Amniotic epithelial cell (primary cell): ENCODE measurements at regions not wholly inside any gene's neighbourhood (a gene's known extent, or its start where the extent isn't known, plus 50 kb on each side); places are given as distances from the start of the nearest gene placed in this dataset.

Source experiments
- DNase-seq: peaks from one replicate; pipeline ENCODE4 v3.0.0-alpha.2; 2010; ENCODE audit warnings: low read depth

- DNase-seq: no peak
Observed at GRCh38 chr22:44615146-44615545, 86.9 kb upstream of the PRR5 start.

- DNase-seq: no peak
Observed at GRCh38 chr22:44613196-44613595, 88.8 kb upstream of the PRR5 start.

DNA sequence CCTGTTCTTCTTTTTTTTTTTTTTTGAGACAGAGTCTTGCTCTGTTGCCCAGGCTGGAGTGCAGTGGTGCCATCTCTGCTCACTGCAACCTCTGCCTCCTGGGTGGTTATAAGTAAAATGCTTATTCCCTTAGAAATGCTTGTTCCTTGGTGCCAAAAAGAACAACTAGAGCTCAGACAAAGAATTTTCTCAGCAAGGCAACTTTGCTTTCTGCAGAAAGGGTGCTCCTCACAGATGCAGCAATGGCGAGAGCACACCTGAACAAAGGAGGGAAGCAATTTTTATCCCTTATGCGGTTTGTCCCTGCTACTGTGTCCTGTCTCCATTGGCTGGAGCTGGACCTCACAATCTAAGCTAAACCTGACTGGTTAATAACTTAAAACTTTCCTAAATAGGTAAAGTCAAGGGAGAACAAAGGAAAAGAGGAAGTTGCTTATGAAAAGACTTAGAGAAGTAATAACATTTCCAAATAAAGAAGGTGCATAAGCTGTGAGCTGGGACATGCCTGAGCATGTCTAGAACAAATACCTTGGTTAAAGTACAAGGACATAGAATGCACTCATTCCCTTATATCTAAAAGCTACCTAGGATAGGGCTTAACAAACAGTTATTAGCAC is 90.0 kb upstream of the PRR5 start:
- DNase-seq: no peak

DNA sequence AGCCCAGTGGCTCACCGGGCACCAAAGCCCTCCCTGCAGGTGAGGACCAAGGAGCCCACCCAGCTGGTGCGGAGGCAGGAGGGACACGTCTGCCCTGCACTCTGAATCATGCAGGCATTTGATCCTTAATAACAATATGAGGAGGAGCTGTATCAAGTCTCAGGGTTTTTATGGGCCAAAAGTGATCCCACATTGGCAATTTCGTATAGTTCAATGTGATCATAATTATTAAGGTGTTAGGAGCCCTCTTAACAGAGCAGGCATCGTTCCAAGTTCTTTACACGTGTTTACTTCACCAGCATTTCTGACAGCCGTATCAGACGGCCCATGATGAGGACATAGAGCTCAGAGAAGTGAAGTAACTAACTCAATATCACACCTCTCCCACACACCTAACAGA is 91.9 kb upstream of the PRR5 start:
- no peak for DNase-seq

DNA sequence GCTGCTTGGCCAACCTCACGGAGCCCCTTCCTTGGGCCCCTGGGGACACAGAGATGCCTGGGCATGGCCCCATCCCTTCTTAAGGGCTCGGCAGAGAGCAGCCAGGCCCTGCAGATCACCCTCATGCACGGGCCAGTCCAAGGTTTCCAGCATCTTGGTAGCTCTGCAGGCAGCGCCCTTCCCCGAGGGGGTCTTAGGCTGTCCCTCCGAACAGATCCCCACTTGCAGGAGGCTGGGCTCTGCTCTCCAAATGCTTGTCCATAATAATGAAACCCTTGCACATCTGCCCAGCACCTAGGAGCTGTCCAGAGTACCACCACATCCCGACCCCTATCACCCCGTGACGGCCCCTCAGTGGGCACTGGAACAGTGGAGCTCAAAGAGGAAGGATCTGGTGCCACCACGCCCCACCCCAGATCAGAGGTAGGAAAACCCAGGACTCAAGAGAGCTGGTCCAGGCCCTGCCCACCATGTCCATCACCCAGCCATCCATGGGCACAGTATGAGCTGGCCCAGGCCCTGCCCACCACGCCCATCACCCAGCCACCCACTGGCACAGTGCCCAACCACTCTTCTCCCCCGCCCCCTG is 92.5 kb upstream of the PRR5 start:
- no peak for DNase-seq

DNA sequence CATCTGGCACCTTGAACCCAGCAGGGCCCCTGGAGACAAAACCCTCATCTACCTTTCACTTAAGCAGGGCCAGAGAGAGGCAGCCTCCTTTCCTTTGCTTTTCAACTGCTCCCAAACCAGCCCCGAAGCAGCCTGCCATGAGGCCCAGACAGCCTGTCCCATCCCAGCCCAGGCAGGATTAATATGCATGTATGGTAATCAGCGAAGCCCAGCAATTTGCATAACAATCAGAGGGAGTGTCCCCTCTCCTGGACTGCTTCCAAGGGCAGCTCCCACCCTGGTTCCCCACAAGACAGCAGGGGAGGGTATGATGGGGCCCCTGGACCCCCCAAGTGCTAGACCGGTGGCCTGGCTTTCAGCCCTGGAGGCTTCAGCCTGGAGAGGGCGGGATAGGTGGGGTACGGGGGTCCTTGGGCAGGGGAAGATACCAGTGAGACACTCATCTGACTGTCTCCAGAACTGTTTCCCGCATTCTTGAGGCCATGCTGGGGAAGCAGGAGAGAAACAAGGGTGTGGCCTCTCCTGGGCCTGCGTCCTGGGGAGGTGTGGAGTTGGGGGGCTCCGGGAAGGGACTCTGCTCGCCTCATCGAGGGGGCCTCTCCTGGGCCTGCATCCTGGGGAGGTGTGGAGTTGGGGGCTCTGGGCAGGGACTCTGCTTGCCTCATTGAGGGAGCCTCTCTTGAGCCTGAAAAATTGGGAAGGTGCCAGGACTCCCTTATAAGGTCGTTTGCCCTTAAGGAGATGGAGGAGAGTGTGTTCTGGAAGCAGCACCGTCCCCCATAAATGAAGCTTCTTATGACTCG is 93.2 kb upstream of the PRR5 start:
- no peak for DNase-seq

DNA sequence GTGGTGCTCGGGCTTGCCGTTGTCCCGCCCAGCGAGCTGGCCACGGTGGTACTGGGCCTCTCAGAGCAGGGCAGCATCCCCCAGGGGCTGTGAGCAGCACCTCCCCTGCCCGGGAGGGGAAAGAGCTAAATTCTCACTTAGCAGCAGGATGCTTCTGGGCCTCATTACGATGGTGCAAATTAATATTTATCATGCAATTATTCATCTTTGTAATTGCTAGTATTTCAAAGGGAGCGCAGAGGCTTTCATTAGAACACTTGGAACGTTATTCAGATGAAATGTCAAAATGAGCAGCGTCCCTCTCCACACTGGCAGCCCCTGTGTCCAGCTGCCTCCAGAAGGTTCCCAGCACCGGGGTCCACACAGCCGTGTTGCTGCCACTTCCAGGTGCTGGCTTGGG is 95.9 kb upstream of the PRR5 start:
- no peak for DNase-seq

GRCh38 chr22:44605486-44605885 is 96.5 kb upstream of the PRR5 start:
- DNase-seq: no peak

GRCh38 chr22:44604991-44605390 is 97.0 kb upstream of the PRR5 start:
- DNase-seq: no peak

DNA sequence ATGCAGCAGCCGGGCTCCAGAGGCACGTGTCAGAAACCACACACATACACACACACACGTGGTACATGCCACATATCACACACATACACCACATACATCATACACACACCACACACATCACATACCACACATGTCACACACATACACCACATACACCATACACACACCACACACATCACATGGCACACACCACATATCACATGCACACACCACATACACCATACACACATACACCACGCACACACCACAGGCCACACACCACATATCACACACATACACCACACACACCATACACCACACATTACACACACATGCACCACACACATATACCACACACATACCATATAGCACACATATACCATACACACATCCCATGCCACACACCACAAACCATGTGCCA is 97.5 kb upstream of the PRR5 start:
- no peak for DNase-seq

DNA sequence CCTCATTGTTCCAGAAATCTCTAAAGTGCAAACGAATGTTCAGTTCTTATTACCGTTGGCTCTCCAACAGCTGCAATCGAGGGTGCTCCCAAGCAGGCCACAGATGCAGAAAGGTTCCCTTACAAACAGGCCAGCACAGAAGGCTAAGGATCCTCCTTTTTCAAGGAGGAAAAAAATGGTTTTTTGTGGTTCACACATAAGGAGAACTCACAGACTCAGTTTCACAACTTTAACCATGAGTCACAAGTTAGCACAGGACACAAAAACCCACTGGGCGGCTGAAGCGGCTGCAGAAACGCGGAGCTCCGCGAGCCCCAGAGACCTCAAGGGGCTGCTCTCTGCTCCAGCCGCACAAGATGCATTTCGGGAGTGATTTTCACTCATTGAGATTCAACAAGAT is 98.2 kb upstream of the PRR5 start:
- DNase-seq: peak; percentile 41

- no peak for DNase-seq
Observed at GRCh38 chr22:44601725-44602124, 100.3 kb upstream of the PRR5 start.

DNA sequence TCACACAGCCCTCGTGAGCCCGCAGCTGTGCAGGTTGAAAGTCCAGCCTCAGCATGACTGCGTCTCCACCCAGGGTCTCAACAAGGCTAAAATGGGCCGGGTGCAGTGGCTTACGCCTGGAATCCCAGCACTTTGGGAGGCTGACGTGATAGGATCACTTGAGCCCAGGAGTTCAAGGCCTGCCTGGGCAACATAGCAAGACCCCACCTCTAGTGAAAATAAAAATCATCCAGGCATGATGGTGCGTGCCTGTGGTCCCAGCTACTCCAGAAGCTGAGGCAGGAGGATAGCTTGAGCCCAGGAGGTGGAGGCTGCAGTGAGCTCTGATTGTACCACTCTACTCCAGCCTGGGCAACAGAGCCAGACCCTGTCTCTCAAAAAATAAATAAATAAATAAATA is 100.8 kb upstream of the PRR5 start:
- DNase-seq: no peak

DNA sequence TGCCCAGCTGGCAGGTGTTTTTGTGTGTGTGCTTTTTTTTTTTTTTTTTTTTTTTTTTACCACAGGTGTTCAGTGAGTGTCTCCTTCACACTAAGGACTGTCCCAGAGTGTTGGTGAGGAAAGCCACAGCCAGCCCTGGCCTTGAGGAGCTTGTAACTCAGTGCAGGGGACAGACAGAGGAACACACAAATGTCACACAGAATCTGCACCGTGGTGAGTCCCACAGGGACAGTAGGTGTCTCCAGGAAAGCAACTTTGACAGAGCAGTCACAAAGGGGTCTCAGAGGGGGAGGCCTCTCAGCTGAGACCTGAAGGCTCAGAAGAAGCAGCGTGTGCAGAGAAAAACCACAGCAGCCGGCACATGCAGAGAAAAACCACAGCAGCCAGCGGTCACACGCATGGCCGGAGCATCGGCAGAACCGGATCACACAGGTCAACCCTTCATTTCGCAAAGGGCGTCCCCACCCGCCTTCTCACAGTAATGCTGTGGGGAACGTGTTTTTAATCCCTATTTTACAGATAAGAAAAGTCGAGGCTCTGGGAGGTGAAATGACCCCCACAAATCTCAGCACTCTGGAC is 101.7 kb upstream of the PRR5 start:
- DNase-seq: no peak

GRCh38 chr22:44599500-44600140 is 101.6 kb upstream of the RTL6 start:
- DNase-seq: no peak

DNA sequence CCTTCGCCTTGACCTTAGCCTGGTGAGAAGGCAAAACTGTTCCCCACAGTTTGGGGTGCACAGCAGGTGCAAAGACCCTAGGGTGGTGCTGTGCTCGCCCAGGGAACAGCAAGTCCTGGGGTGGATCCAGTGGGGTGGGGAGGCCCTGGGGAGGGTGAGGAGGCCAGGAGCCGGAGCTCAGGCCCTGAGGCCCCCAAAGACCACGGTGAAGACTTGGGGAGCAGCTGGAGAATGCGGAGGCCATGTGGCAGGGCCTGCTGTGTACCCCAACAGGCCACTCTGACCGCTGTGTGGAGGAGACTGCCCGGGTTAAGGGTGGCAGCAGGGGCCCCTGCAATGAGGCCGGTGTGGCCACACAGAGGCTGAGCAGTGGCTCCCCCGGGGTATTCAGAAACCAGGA is 101.1 kb upstream of the RTL6 start:
- DNase-seq: no peak

DNA sequence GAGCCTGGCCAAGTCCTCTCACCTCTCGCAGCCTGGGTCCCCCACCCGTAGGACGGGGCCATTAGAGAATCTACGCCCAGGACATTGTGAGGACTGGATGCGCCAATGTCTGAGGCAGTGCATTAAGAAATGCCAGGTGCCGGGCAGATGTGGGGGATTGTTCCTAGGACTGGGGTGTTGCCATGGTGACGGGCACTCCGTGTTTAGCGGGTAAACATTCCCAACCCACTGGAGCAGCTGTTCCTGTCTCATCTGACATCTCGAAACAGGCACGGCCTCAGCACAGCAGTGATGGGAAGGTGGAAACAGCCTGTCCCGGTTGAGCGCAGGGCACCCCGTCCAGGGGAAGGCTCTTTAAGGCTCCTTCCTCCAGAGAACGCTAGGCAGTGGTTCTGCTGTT is 99.6 kb upstream of the RTL6 start:
- no peak for DNase-seq

- no peak for DNase-seq
Observed at GRCh38 chr22:44596396-44597125, 98.5 kb upstream of the RTL6 start.

GRCh38 chr22:44595841-44596341 is 97.9 kb upstream of the RTL6 start:
- no peak for DNase-seq

GRCh38 chr22:44594951-44595350 is 96.9 kb upstream of the RTL6 start:
- no peak for DNase-seq

GRCh38 chr22:44592824-44593148 is 94.8 kb upstream of the RTL6 start:
- DNase-seq: no peak
